ENCODE measurements at regions not wholly inside any gene's neighbourhood (a gene's known extent, or its start where the extent isn't known, plus 50 kb on each side); places are given as distances from the start of the nearest gene placed in this dataset.

GRCh38 chr3:72080800-72081199 lies 295.9 kb upstream of the PROK2 start:
- H3K4me2 ChIP-seq (replicated peaks; ENCODE audit: extremely low read depth, low read length, poor library complexity, severe bottlenecking) = peak overlapping the region; percentile 17
- no peak for TF ChIP-seq CTCF (IDR thresholded peaks at IDR 0.05)
- no peaks in the 10 kb centered on the region for H4K20me1 ChIP-seq (ENCODE audit: insufficient read depth, low read length)
- peak overlapping the region in 1 of 3 experiments; percentile 24 for H3K4me3 ChIP-seq (replicated peaks in 1 of 3; ENCODE audit: low read depth in 2 of 3, low read length in 3 of 3)
- H3K27me3 Mint-ChIP-seq (ENCODE audit: low read depth in 3 of 3) = peaks cover 1 to 6% (median 2%) of the 10 kb centered on the region in 3 donors
- peak overlapping the region in 1 of 2 donors; percentile 64 for H3K4me3 Mint-ChIP-seq
- H3K9me3 Mint-ChIP-seq = peaks cover 5 to 13% (median 11%) of the 10 kb centered on the region in 7 donors
- peak overlapping the region; percentile 91 to 98 for H3K27ac ChIP-seq (ENCODE audit: low read depth in 1 of 2, low read length in 2 of 2)
- H3K79me2 ChIP-seq (ENCODE audit: insufficient read depth, low read length) = no peaks in the 10 kb centered on the region
- H3K27ac Mint-ChIP-seq = peak overlapping the region; percentile 95 to 99 (median 99)
- intact Hi-C loops (cut with micrococcal nuclease) = loop anchor here (2.0 to 5.0 kb wide), 5 partner anchors 20 to 192 kb away; no protein-coding TSS in a partner anchor
- WGBS (ENCODE audit: insufficient coverage) = 100% methylated on average over 3 of the region's 5 CpGs
- peaks cover 18 to 40% of the 10 kb centered on the region in 2 donors for H3K36me3 Mint-ChIP-seq
- peaks cover 66 to 79% of the 10 kb centered on the region in 2 donors for H3K4me1 ChIP-seq (ENCODE audit: control insufficient read depth in 1 of 2, insufficient read depth in 2 of 2, low read length in 2 of 2)
- H3K27me3 ChIP-seq (ENCODE audit: control insufficient read depth in 2 of 2, insufficient read depth in 2 of 2, low read length in 2 of 2) = no peaks in the 10 kb centered on the region
- peaks cover 68% of the 10 kb centered on the region for H3K4me1 Mint-ChIP-seq
- peak overlapping the region; percentile 76 for H3K9ac ChIP-seq (ENCODE audit: insufficient read depth, low read length, poor library complexity, severe bottlenecking)
- peaks cover 0 to 8% of the 10 kb centered on the region in 2 donors for H3K36me3 ChIP-seq (replicated peaks in 1 of 2; ENCODE audit: control insufficient read depth in 1 of 2, insufficient read depth in 2 of 2, low read length in 2 of 2)
- DNase-seq = no peak
- H2AFZ ChIP-seq (ENCODE audit: insufficient read depth, low read depth, low read length, poor library complexity, severe bottlenecking) = no peak overlapping the region
- peaks cover 6 to 7% of the 10 kb centered on the region in 2 donors for H3K9me3 ChIP-seq (replicated peaks in 1 of 2; ENCODE audit: control insufficient read depth in 1 of 2, insufficient read depth in 1 of 2, low read length in 2 of 2)

- peaks cover 61 to 72% of the 10 kb centered on the region in 2 donors for H3K4me1 ChIP-seq (ENCODE audit: control insufficient read depth in 1 of 2, insufficient read depth in 2 of 2, low read length in 2 of 2)
- no CpG with 5 or more reads among the region's 3 CpGs for WGBS (ENCODE audit: insufficient coverage)
- H3K27me3 ChIP-seq (ENCODE audit: control insufficient read depth in 2 of 2, insufficient read depth in 2 of 2, low read length in 2 of 2) = no peaks in the 10 kb centered on the region
- H2AFZ ChIP-seq (ENCODE audit: insufficient read depth, low read depth, low read length, poor library complexity, severe bottlenecking) = no peak overlapping the region
- no peaks in the 10 kb centered on the region for H4K20me1 ChIP-seq (ENCODE audit: insufficient read depth, low read length)
- peak overlapping the region; percentile 91 to 98 for H3K27ac ChIP-seq (ENCODE audit: low read depth in 1 of 2, low read length in 2 of 2)
- peak overlapping the region; percentile 95 to 99 (median 99) for H3K27ac Mint-ChIP-seq
- peaks cover 0 to 4% of the 10 kb centered on the region in 2 donors for H3K36me3 ChIP-seq (replicated peaks in 1 of 2; ENCODE audit: control insufficient read depth in 1 of 2, insufficient read depth in 2 of 2, low read length in 2 of 2)
- DNase-seq = peak; percentile 72 to 92 (median 91)
- no peak for TF ChIP-seq CTCF (IDR thresholded peaks at IDR 0.05)
- H3K4me2 ChIP-seq (replicated peaks; ENCODE audit: extremely low read depth, low read length, poor library complexity, severe bottlenecking) = peak overlapping the region; percentile 17
- peak overlapping the region in 1 of 2 donors; percentile 39 for H3K4me3 Mint-ChIP-seq
- H3K27me3 Mint-ChIP-seq (ENCODE audit: low read depth in 3 of 3) = peaks cover 1 to 6% (median 2%) of the 10 kb centered on the region in 3 donors
- H3K9me3 ChIP-seq (replicated peaks in 1 of 2; ENCODE audit: control insufficient read depth in 1 of 2, insufficient read depth in 1 of 2, low read length in 2 of 2) = peaks cover 12 to 13% of the 10 kb centered on the region in 2 donors
- peaks cover 63% of the 10 kb centered on the region for H3K4me1 Mint-ChIP-seq
- peaks cover 12 to 20% (median 18%) of the 10 kb centered on the region in 7 donors for H3K9me3 Mint-ChIP-seq
- H3K4me3 ChIP-seq (replicated peaks in 1 of 3; ENCODE audit: low read depth in 2 of 3, low read length in 3 of 3) = peak overlapping the region in 1 of 3 experiments; percentile 24
- no peaks in the 10 kb centered on the region for H3K79me2 ChIP-seq (ENCODE audit: insufficient read depth, low read length)
- H3K36me3 Mint-ChIP-seq = peaks cover 15 to 41% of the 10 kb centered on the region in 2 donors
- intact Hi-C loops (cut with micrococcal nuclease) = loop anchor here (2.0 to 5.0 kb wide), 5 partner anchors 21 to 192 kb away; no protein-coding TSS in a partner anchor
- H3K9ac ChIP-seq (ENCODE audit: insufficient read depth, low read length, poor library complexity, severe bottlenecking) = peak overlapping the region; percentile 35
Measured at GRCh38 chr3:72080095-72080494, 295.1 kb upstream of the PROK2 start.
